Nucleus accumbens (tissue), 56 donors: ENCODE measurements at regions not wholly inside any gene's neighbourhood (a gene's known extent, or its start where the extent isn't known, plus 50 kb on each side); places are given as distances from the start of the nearest gene placed in this dataset.
"Not testable (repeated sequence)": the region's sequence is repeated elsewhere in the genome, so short reads cannot be mapped to it uniquely, and the experiment has no call there.

ENCODE experiments used
- DNase-seq, 56 donors: peaks; one replicate each; lab custom pipeline; 2025; lab: John Stamatoyannopoulos, UW

GRCh38 chrX:25807022-25807421 is 331.1 kb upstream of the MAGEB18 start:
- no peak for DNase-seq

GRCh38 chrX:25810202-25810601 is 327.9 kb upstream of the MAGEB18 start:
- DNase-seq, result no peak

GRCh38 chrX:25819879-25820278 is 318.3 kb upstream of the MAGEB18 start:
- no peak for DNase-seq

GRCh38 chrX:25851141-25851540 is 287.0 kb upstream of the MAGEB18 start:
- DNase-seq, result no peak

- no peak for DNase-seq
These were observed 285.1 kb upstream of the MAGEB18 start for GRCh38 chrX:25853002-25853479.

GRCh38 chrX:25858273-25858880 is 279.8 kb upstream of the MAGEB18 start:
- DNase-seq, result no peak

- no peak for DNase-seq
These were observed 277.8 kb upstream of the MAGEB18 start for GRCh38 chrX:25860322-25860721.

GRCh38 chrX:25869761-25870160 is 268.4 kb upstream of the MAGEB18 start:
- no peak for DNase-seq

- no peak for DNase-seq
These were observed 265.4 kb upstream of the MAGEB18 start for GRCh38 chrX:25872786-25873185.

GRCh38 chrX:25873196-25873595 is 264.9 kb upstream of the MAGEB18 start:
- DNase-seq, result no peak

- no peak for DNase-seq
These were observed 259.3 kb upstream of the MAGEB18 start for GRCh38 chrX:25878806-25879205.

- not testable (repeated sequence) for DNase-seq
These were observed 255.6 kb upstream of the MAGEB18 start for GRCh38 chrX:25882503-25882902.

GRCh38 chrX:25897758-25898157 is 240.4 kb upstream of the MAGEB18 start:
- DNase-seq, result no peak

- DNase-seq, result not testable (repeated sequence)
These were observed 232.4 kb upstream of the MAGEB18 start for GRCh38 chrX:25905728-25906127.

- DNase-seq, result no peak
These were observed 212.2 kb upstream of the MAGEB18 start for GRCh38 chrX:25925946-25926345.

- DNase-seq, result no peak
These were observed 209.8 kb upstream of the MAGEB18 start for GRCh38 chrX:25928316-25928715.

- no peak for DNase-seq
These were observed 197.1 kb upstream of the MAGEB18 start for GRCh38 chrX:25941087-25941486.

GRCh38 chrX:25941559-25942250 is 196.4 kb upstream of the MAGEB18 start:
- no peak for DNase-seq

GRCh38 chrX:25968920-25969319 is 169.2 kb upstream of the MAGEB18 start:
- DNase-seq, result peak in 4 of 56 donors; percentile 0 to 3 (median 0)

- no peak for DNase-seq
These were observed 161.3 kb upstream of the MAGEB18 start for GRCh38 chrX:25976683-25977310.

- DNase-seq, result no peak
These were observed 139.5 kb upstream of the MAGEB18 start for GRCh38 chrX:25998687-25999086.

GRCh38 chrX:26007462-26007861 is 130.7 kb upstream of the MAGEB18 start:
- DNase-seq, result no peak
